Panc1 (cell line): ENCODE measurements at regions not wholly inside any gene's neighbourhood (a gene's known extent, or its start where the extent isn't known, plus 50 kb on each side); places are given as distances from the start of the nearest gene placed in this dataset.
A peak's percentile ranks its signal among the peaks of the same experiment; 100 is the strongest.

ENCODE experiments used
- ATAC-seq: fragments of 200-7000 bp; cut with Tn5 transposase; 2 replicates; pipeline ENCODE4 v1.9.1; 2020; ENCODE audit warnings: mild to moderate bottlenecking, moderate library complexity
- BruUV-seq: library from RNA; stranded (reverse); fragments of 400-500 nt; replicated peaks from 2 replicates; lab custom pipeline; 2021; lab: Mats Ljungman, UMichigan
- CTCF ChIA-PET: fragments of 300-600 bp; sonication (Branson Sonifier 250); formaldehyde crosslinking; loops from one replicate; lab custom pipeline; 2022; ENCODE audit warnings: antibody characterized with exemption; lab: Charles Lee
- POLR2A ChIA-PET: fragments of 300-600 bp; sonication (Branson Sonifier 250); formaldehyde crosslinking; loops from one replicate; lab custom pipeline; 2022; ENCODE audit warnings: antibody characterized with exemption; lab: Charles Lee
- DNase-seq: peaks from one replicate; pipeline ENCODE4 v3.0.0-alpha.2; 2010; ENCODE audit warnings: low read depth, low spot score
- H3K27ac ChIP-seq: 2 replicates; pipeline ENCODE4 v1.5.1; 2011; ENCODE audit warnings: mild to moderate bottlenecking, low read length, inconsistent platforms
- H3K27me3 ChIP-seq: fragments of 200-500 bp; sonication (Bioruptor generic); 2 replicates; pipeline ENCODE4 v1.6.0; 2014; ENCODE audit warnings: low read length, inconsistent platforms; ENCODE audit not compliant: control insufficient read depth, insufficient read depth
- H3K36me3 ChIP-seq: fragments of 200-500 bp; sonication (Bioruptor generic); 2 replicates; pipeline ENCODE4 v1.5.1; 2014; ENCODE audit warnings: inconsistent platforms, mild to moderate bottlenecking, low read length, moderate library complexity; ENCODE audit not compliant: control insufficient read depth, insufficient read depth
- H3K4me1 ChIP-seq: 2 replicates; pipeline ENCODE4 v1.5.1; 2011; ENCODE audit warnings: inconsistent platforms, mild to moderate bottlenecking, low read length, moderate library complexity; ENCODE audit not compliant: control insufficient read depth, insufficient read depth
- H3K4me3 ChIP-seq, 2 experiments: 2 replicates each; pipeline ENCODE4 v1.5.1; 2011 to 2012; ENCODE audit warnings: low read depth in 2 of 2, low read length in 2 of 2, mild to moderate bottlenecking in 2 of 2, inconsistent platforms in 1 of 2, moderate library complexity in 1 of 2
- H3K9me3 ChIP-seq: fragments of 200-500 bp; sonication (Bioruptor generic); 2 replicates; pipeline ENCODE4 v1.5.1; 2014; ENCODE audit warnings: low read depth, mild to moderate bottlenecking, inconsistent platforms, low read length, moderate library complexity; ENCODE audit not compliant: control insufficient read depth, insufficient read depth
- POLR2AphosphoS5 ChIP-seq: IDR thresholded peaks from 2 replicates; pipeline ENCODE4 v1.6.1; 2012; ENCODE audit warnings: mild to moderate bottlenecking, low read depth, low read length, moderate library complexity
- SIN3A ChIP-seq: IDR thresholded peaks from 2 replicates; pipeline ENCODE4 v1.6.1; 2012; ENCODE audit warnings: low read depth, mild to moderate bottlenecking, low read length, moderate library complexity, borderline replicate concordance; ENCODE audit not compliant: insufficient read depth
- TCF7L2 ChIP-seq: IDR thresholded peaks from 2 replicates; pipeline ENCODE4 v1.6.1; 2011; ENCODE audit warnings: mild to moderate bottlenecking, low read depth, low read length, inconsistent platforms
- in situ Hi-C: cut with HindIII; loops from 2 replicates; pipeline ENCODE4 v1.10.0; 2016; ENCODE audit warnings: low sequenced_read_pairs, low pct_unique_long_range_greater_than_20kb
- intact Hi-C: fragments of 100-400 bp; cut with micrococcal nuclease; formaldehyde crosslinking; loops from one replicate; pipeline ENCODE4 v1.10.0; 2022; ENCODE audit not compliant: unreplicated experiment
- TF ChIP-seq, protein P1 (sequence below), 2 experiments: IDR thresholded peaks; 2 replicates each; pipeline ENCODE4 v1.6.1; 2011 to 2012; ENCODE audit warnings: low read depth in 2 of 2, control low read depth in 1 of 2, low read length in 1 of 2, mild to moderate bottlenecking in 1 of 2, moderate library complexity in 1 of 2; ENCODE audit not compliant: insufficient read depth in 1 of 2
- TF ChIP-seq, protein P2 (sequence below): fragments of 450-650 bp; IDR thresholded peaks from 2 replicates; pipeline ENCODE4 v1.5.1; 2017; ENCODE audit warnings: mild to moderate bottlenecking

DNA sequence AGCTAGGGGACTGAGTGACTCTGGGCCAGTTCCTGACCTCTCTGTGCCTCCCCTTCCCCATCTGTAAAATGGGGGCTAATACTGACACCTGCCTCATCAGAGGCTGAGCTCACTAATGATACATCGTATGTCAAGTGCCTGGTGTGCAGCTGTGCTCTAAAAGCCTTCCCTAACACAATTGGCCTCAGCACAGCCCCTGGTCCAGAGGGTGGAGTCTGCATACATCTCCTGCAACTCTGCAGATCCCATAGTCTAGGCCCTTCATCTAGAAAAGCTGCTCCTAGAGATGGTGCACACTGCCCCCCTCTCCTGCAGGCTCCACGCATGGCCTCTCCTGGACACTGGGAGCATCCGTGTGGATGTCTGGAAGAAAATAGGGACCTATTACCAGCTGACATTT is 255.0 kb downstream of the RPS24 start:
- BruUV-seq: no TSS peak
- Histone ChIP-seq H3K4me1 (no peaks in the 10 kb centered on the region), H3K9me3 (no peaks in the 10 kb centered on the region), H3K27ac (no peak overlapping the region), H3K27me3 (0 out of 2 replicates have a peak, but pooled peaks cover 3% of the 10 kb centered on the region), H3K36me3 (no peaks in the 10 kb centered on the region), H3K4me3 (no peak overlapping the region)
- POLR2A ChIA-PET: no interaction called here
- CTCF ChIA-PET: no interaction called here
- intact Hi-C loops: no loop called here
- no peak for ATAC-seq
- TF ChIP-seq, protein P1, sequence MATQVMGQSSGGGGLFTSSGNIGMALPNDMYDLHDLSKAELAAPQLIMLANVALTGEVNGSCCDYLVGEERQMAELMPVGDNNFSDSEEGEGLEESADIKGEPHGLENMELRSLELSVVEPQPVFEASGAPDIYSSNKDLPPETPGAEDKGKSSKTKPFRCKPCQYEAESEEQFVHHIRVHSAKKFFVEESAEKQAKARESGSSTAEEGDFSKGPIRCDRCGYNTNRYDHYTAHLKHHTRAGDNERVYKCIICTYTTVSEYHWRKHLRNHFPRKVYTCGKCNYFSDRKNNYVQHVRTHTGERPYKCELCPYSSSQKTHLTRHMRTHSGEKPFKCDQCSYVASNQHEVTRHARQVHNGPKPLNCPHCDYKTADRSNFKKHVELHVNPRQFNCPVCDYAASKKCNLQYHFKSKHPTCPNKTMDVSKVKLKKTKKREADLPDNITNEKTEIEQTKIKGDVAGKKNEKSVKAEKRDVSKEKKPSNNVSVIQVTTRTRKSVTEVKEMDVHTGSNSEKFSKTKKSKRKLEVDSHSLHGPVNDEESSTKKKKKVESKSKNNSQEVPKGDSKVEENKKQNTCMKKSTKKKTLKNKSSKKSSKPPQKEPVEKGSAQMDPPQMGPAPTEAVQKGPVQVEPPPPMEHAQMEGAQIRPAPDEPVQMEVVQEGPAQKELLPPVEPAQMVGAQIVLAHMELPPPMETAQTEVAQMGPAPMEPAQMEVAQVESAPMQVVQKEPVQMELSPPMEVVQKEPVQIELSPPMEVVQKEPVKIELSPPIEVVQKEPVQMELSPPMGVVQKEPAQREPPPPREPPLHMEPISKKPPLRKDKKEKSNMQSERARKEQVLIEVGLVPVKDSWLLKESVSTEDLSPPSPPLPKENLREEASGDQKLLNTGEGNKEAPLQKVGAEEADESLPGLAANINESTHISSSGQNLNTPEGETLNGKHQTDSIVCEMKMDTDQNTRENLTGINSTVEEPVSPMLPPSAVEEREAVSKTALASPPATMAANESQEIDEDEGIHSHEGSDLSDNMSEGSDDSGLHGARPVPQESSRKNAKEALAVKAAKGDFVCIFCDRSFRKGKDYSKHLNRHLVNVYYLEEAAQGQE (IDR thresholded peaks at IDR 0.05; ENCODE audit: insufficient read depth in 1 of 2, low read depth in 2 of 2, low read length in 1 of 2): no peak
- TF ChIP-seq POLR2AphosphoS5: no peak
- TF ChIP-seq TCF7L2: no peak
- TF ChIP-seq, protein P2, sequence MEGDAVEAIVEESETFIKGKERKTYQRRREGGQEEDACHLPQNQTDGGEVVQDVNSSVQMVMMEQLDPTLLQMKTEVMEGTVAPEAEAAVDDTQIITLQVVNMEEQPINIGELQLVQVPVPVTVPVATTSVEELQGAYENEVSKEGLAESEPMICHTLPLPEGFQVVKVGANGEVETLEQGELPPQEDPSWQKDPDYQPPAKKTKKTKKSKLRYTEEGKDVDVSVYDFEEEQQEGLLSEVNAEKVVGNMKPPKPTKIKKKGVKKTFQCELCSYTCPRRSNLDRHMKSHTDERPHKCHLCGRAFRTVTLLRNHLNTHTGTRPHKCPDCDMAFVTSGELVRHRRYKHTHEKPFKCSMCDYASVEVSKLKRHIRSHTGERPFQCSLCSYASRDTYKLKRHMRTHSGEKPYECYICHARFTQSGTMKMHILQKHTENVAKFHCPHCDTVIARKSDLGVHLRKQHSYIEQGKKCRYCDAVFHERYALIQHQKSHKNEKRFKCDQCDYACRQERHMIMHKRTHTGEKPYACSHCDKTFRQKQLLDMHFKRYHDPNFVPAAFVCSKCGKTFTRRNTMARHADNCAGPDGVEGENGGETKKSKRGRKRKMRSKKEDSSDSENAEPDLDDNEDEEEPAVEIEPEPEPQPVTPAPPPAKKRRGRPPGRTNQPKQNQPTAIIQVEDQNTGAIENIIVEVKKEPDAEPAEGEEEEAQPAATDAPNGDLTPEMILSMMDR: no peak
- no peak for TF ChIP-seq SIN3A
- no peak for DNase-seq
- in situ Hi-C loops: no loop called here

DNA sequence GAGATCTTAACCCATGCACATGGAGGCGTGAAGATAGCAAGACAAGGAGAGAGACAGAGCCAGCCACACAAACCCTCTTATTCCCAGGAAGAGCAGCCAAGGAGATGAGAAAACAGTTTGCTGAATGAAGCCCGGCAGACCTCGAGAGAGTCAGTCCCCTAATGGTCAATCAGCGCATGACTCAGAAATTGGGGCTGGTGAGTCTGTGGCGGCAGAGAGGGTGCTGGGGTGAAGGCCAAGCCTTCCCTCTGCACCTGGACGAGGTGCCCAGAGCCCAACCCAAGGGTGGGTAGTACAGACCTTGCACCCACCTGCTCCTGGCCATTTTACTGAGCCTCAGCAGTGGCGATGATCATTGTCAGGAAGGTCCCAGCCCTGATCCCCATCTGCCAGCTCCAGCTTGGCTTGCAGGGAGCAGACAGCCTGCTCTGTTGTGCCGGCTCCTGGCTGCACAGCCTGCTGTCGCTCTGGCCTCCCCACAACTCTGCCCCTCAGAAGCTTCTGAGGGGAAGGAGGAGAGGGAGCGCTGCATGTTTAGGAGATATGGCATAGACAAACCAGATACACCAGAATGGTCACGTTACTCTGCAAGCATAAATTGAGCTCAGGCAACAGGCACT is 256.6 kb downstream of the RPS24 start:
- POLR2A ChIA-PET: no interaction called here
- intact Hi-C loops: no loop called here
- CTCF ChIA-PET: no interaction called here
- H3K27me3 ChIP-seq: 0 out of 2 replicates have a peak, but pooled peaks cover 3% of the 10 kb centered on the region
- H3K27ac ChIP-seq: no peak overlapping the region
- no peaks in the 10 kb centered on the region for H3K9me3 ChIP-seq
- TF ChIP-seq TCF7L2: no peak
- TF ChIP-seq POLR2AphosphoS5: no peak
- TF ChIP-seq, protein P1 (IDR thresholded peaks at IDR 0.05; ENCODE audit: insufficient read depth in 1 of 2, low read depth in 2 of 2, low read length in 1 of 2): no peak
- no peak for TF ChIP-seq SIN3A
- TF ChIP-seq, protein P2: no peak
- in situ Hi-C loops: no loop called here
- DNase-seq (no peak), ATAC-seq (peak; percentile 57)
- no peak overlapping the region for H3K4me3 ChIP-seq
- BruUV-seq: no TSS peak
- no peaks in the 10 kb centered on the region for H3K4me1 ChIP-seq
- no peaks in the 10 kb centered on the region for H3K36me3 ChIP-seq
